ENCODE measurements at regions not wholly inside any gene's neighbourhood (a gene's known extent, or its start where the extent isn't known, plus 50 kb on each side); places are given as distances from the start of the nearest gene placed in this dataset.

GRCh38 chr3:127044996-127045395, 62.1 kb downstream of the PLXNA1 start:
- TF ChIP-seq GATA2 (IDR thresholded peaks at IDR 0.05; ENCODE audit: low read depth, low read length) (no peak), GATA3 (IDR thresholded peaks at IDR 0.05; ENCODE audit: low read depth, low read length) (no peak)
